Hematopoietic multipotent progenitor cell treated with erythropoietin and hydrocortisone succinate and interleukin-3 and kit ligand, for 15 days (in vitro differentiated cells): ENCODE measurements at regions not wholly inside any gene's neighbourhood (a gene's known extent, or its start where the extent isn't known, plus 50 kb on each side); places are given as distances from the start of the nearest gene placed in this dataset.

Experiments used
- DNase-seq: peaks from one replicate; pipeline ENCODE4 v3.0.0-alpha.2; 2015; ENCODE audit warnings: low spot score

DNA sequence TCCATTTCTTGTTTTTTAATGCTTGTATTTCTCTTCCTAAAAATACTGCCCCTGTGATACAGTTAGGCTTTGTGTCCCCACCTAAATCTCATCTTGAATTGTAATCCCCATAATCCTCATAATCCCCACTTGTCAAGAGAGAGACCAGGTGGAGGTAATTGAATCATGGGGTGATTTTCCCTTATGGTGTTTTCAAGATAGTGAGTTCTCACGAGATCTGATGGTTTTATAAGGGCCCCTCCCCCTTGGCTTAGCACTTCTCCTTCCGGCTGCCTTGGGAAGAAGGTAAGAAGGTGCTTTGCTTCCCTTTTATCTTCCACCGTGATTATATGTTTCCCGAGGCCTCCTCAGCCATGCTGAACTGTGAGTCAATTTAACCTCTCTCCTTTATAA is 227.4 kb downstream of the MAN2A1 start:
- no peak for DNase-seq

DNA sequence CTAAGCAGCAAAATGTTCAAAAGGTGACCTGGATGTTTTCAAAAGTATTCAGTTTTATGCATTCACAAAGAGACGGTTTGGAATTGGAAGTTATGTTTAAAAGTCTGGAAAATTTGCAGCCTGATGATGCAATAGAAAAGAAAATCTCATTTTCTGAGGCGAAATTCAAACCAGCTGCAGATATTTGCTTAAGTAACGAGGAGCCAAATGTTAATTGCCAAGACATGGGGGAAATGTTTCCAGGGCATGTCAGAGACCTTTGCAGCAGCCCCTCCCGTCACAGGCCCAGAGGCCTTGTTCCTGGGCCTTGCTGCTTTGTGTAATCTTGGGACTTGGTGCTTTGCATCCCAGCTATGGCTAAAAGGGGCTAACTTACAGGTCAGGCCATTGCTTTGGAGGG is 228.2 kb downstream of the MAN2A1 start:
- DNase-seq: no peak

DNA sequence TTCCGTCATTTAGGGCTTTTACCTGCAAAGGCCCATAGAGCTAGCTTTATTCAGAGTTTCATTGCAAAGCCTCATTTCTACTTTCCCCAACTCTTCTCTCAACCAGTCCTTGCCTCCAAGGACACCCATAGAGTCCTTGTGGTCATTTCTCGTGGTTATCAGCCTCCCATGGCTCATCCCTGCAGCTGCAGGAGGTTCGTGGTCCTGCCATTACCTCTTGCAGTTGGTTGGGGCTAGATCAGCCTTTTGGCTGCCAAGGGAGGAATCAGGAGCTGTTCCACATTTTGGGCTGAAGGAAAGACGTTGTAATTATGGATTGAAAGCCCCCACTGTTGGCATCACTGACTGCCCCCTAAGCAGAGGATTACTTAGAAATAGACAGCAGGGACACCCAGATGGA is 231.0 kb downstream of the MAN2A1 start:
- no peak for DNase-seq

DNA sequence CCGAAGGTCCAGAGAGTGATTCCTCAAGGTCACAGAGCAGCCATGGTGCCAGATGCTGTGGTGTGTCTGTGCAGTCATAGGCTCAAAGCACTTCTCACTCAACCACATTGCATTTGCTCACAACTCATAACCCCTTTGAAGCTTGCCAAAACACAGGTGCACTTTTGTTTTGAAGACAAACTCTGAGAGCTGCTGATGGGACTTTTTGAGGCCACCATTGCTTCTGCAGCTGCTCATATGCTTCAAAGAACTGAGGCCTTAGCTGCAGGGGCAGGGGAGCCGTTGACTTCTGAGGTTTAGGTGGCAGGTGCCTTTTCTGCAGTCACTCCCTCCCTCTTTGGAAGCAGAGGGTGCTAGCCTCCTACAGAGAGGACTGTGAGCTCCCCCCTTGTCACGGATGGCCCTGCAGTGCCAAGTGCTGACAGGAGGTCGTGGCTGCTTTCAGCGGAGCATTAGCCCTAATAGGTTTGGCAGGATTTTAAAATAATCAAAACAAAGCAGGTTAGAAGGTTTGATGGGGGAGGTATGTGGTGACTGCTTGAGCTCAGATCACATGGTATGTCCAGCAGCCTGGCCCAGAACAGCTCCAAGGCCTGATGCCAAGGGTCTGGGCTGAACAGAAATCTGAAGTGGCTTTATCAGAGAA is 232.1 kb downstream of the MAN2A1 start:
- no peak for DNase-seq

DNA sequence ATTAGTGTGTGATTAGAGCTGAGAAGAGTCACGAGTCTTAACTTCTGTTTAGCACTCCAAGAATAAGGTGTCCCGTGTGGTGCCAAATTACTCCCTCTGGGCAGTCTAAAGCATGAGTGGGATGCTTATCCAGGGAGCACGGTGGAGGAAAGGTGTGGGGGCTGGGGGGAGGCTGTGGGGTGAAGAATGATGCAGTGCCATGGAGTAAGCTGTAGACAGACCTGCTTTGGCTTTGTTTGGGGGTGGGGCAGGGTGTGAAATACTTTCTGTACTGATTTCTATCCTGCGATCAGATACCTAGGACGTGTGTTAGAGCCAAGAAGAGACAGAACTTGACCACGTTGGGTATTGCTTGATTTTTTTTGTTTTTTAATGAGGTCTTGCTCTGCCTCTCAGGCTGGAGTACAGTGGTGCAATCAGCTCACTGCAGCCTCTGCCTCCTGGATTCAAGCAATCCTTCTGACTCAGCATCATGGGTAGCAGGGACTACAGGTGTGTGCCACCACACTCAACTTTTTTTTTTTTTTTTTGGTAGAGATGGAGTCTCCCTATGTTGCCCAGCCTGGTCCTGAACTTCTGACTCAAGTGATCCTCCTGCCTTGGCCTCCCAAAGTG is 232.8 kb downstream of the MAN2A1 start:
- DNase-seq: no peak

DNA sequence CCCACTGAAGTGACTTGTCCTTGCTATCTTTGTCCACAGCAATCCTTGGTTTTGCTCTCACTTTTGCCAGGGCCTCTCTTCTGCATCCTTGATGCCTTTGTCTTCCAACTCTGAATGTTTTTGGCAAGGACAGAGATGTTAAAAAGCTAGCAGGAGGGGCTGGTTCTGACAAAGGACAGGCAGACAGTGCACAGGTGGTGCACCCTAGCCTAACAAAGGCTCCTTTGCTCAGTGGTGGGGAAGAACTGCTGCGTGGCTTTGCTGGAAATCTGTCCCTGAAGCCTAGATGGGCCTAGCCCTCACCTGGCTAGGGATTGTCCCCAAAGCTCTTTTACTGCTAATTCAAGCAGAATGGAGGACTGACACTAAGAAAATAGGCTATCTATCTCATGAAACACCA is 233.5 kb downstream of the MAN2A1 start:
- DNase-seq: no peak

DNA sequence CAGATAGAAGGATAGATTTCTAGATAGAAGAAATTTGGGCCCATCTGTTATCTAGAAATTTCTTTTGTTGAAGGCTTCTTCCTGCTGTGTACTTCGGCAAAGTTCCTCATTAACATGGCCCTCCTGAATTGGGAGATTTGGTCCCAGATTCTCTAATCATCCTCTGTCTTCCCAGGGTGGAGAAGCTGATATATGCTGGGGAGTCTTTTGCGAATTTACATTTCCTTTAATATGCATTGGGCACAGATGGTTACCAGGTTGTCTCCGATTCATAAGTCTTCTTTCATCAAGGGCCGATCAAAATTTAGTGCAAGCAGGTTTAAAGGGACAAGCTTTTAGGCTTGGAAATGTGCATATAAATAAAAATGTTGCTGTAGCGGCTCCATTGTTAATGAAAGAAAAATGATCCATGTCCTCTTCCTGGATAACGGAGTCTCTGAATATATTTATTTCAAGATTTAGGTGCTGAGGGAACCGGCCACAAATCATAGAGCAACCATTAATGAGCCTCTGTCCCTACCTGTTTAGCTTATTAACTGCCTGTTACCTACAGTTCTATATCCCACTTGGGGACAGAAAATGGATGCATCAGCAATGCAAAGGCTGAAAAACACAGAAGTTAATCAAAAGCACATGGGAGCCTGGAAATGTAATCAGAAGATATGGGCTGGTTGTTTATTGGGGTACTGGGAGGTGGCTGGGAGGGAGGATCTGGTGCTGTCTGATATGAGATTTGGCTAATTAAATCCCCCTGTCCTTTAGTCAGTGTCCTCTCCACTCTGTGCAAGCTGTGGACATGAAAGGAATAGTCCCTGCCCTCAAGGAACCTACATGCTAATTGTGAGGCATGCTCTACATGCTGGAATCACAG is 234.7 kb downstream of the MAN2A1 start:
- DNase-seq: no peak

DNA sequence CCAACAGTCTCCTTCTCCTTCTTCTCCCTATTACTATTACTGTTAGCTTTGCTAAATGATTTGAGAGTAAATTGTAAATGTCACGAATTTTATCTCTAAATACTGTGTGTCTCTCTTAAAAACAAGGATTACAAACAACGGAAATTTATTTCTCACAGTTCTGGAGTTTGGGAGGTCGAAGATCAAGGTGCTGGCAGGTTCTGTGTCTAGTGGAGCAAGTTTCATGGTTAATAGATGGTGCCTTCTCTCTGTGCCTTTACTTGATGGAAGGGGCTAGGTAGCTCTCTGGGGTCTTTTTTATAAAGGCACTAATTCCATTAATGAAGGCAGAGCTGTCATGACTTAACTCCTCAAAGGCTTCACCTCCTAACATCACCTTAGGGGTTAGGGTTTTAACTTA is 237.9 kb downstream of the MAN2A1 start:
- no peak for DNase-seq

DNA sequence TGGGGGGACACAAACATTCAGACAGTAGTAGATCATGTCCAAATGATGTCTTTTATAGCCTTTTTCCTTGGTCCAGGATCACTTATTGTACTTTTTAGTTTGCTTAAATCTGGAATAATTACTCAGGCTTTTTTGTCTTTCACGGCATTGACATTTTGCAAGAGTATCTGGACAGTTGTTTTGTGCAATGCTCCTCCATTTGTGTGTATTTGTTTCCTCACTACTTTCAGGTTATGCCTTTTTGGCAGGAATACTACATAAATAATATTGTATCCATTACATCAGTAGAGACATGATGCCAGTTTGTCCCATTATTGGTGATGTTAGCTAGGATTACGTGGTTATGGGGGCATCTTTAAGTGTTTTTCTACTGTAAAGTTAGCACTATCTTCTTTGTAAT is 238.3 kb downstream of the MAN2A1 start:
- no peak for DNase-seq

DNA sequence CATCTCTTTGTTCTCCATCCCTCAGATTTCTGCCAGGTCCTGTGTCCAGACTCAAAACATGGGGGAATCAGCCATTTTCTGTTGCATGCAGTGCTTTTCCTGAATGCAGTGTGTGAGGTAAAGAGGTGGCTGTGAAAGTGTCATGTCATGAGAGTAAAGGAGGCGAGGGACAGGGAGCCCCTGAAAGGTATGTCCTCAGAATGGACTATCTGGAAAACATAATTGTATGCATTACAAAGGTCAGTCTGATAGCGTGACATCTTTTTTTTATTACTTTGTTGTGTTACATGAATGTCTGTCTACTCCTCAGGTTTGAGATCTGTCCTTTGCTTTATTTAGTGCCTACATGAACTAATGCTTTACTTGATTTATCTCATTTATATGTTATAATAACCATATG is 239.1 kb downstream of the MAN2A1 start:
- no peak for DNase-seq

DNA sequence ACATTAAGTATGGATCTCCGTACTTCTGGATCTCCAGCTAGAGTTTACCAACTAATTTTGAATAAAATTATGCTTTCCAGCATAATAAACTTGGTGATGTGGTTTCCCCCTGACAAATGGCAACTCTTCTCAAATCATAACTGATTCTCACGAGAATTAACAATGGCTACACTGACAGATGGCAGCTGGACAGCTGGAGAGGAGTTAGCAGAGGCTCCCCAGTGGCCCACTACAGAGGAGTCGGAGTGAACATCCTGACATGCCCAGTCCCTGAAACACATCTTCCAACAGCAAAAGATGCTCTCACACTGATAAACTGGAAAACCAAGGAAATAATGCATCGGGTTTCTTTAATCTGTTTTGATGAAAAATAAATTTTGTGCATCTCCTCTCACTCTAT is 239.6 kb downstream of the MAN2A1 start:
- no peak for DNase-seq

DNA sequence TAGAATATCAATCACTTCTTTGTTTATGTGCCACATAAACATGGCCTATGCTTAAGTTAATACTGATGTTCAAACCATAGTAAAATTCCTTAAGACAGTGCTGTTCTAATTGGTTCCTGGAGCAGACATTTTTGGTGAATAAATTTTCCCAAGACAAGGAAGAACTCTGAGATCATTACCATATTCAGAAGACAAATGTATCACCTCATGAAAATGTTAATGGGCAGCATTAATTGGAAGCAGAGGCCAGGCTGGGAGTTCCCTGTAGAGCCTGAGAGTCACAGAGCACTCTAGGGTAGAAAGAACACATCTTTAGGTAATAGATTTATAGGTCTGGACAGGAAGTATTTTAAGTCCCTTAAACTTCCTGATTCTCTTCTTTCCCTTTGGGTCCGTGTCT is 240.2 kb downstream of the MAN2A1 start:
- DNase-seq: no peak

DNA sequence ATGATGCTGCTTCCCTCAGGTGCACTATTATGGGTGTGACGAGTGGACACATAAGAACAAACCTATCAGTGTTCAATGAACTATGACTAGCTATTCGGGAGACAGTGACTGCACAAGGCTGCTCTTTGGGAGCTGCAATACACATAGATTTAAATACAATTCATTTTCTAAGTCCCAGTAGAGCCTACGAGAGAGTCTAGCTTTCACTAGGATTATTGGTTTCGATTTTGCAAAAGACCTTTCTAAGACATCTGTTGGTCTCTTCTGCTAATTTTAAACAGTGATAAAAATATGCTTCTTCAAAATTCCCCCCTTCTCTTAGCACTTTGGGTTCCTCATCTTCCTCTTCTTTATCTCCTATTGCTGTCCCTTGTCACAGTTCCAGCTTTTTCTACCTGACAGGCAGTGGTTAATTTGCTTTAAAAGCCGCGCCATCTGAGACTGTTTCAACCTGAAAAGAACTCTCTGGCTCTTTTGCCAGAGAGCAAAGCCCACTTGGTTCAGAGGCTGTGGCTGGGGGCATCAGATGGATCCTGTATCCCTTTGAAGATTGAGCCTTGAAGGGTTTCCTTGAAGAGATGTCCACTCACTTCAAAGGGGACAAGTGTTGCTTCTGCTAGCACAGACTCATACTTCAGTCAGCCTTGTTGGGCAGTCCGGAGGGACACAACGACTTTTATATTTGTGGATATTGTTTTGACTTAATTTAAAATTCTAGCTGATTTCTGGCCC is 241.5 kb downstream of the MAN2A1 start:
- DNase-seq: no peak

DNA sequence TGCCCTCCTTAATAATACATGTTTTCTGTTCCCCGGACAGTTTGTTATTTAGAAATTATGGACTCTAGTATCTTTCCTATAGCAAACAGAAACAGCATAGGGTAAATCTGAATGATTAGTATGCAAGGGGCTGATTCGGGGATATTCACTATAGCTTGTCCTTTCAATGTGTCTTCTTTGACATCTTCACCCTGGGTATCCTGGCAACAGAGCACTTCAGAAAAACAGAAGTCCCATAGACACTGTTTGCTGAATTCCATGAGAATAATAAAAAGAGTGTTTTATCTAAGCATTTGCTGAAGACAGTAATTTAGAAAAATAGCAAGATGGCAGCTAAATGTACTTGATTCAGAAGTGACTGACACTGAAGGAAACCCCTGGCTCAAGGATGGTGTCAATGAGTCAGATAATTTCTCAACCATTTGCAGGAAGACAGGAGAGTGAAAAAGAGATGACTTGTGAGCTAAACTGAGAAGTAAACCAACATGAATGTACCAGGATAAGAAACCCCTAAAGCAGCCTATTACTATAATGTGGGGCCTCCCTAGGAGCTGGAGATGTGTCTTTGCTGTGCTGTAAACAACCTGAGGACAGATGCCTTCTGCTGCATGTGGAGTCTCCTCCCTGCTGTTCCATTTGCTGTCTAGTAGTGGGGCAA is 246.2 kb downstream of the MAN2A1 start:
- DNase-seq: no peak

DNA sequence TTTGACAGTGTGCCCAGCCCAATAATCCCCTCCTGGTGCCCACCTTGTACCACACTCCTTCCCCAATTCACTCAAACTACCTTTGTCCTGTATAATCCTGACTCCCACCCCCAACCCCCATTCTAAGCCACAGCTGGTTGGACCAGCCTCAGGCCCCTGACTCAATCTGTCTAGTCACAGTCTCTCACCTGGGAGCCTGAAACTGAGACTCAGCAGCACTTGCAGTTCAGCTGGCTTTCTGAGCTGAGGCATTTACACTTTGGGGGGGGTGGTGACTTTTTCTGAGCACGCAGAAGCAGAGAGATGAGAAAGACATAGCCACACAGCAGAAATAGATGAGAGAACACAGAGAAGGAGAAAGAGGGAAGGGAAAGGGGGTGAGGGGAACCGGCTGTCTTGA is 247.3 kb downstream of the MAN2A1 start:
- DNase-seq: no peak

DNA sequence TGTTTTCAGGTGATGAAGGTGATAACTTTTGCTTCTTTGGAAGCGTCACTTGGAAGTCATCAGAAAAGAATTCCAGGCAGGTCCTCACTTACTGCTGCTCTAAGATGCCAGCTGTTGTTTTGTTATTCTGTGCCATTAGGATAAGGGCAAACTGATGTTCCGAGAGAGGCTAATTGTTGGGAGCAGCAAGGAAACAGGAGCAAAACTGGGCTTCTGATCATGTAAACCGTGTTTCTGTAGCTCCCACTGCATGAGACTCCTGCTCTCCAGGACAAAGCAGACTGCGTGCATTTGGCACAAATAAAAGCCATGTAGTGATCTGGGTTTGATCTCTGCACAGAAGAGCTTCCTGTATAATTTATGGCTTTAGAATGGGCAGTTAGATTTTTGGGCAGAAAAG is 248.2 kb downstream of the MAN2A1 start:
- no peak for DNase-seq

DNA sequence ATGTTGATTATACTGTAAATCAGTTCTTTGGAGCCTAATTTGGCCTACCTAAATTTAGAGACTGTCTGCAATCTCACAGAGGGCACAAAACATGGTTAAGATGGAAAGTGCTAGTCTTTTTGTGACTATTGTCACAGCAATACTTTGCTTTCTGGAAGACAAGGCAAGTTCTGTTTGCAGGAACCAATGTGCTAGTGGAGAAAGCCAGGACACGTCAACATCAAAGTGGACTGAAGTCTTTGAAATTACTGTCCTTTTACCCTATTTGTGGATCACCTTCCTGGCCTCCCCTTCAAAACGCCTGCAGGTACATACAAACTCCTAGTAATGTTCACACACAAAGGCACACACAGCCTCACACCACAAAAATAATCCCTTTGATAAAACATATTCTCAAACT is 248.7 kb downstream of the MAN2A1 start:
- no peak for DNase-seq

DNA sequence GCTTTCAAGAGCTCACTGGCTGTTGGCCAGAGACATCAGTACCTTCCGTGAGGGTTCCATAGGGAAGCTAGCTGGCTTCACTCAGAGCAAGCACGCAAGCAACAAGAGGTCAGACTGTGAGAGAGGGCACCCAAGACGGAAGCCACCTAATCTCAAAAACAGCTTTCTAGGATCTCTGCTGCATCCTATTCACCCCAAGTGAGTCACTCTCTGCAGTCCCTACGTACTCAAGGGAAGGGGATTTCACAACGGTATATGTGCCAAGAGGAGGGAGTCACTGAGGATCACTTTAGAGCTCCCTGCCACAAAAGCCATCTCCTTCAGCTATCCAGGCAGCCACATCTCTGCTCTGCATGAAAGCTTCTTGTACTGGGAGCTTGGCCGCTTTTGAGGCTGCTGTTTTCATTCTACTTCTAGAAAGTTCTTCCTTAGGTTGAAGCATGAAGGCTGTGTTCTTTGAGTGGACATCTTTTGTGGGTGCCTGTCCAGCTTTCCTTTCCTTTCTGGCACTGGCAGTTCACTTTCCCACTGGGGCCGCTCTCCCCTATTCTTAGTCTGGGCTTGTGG is 249.5 kb downstream of the MAN2A1 start:
- no peak for DNase-seq

DNA sequence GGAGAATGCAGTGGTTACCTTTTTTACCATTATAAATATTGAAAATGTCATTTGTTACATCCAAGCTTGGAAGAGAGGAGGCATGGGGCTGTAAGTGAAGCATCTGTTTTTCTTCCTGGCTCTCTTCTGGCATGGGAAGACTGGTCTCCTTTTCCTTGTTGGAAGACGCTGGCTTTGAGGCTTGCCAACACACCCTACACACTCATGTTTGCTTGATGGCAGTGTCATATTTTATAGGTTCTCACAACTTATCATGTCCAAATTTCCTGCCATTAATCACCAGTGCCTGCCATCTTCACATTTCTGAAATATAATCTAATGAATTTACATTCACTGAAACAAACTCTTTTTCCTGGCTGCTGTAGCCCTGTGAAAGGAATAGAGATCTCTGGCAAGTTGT is 252.9 kb downstream of the MAN2A1 start:
- no peak for DNase-seq

DNA sequence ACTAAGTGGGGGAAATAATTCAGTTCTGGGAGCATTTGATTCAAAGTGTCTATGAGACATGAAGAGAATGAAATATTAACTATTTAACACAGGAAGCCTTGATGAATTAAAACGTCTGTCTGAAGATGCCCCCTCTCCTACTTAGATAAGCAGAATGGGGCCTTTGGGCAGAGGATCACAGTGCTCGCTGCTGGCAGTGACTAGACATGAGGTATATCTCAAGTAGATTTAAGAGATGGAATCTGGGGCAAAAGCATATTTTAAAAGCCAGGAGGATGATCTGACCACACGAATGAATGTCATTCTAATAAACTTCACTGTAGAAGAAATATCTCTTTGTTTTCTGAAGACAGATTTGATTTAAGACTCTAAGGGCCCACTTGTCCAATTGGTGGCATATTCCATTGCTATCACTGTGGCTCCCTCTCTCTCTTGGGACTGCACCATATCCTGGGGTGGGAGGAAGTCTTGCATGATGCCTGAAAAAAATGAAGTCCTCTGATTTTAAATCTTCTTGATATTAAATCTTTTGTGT is 254.0 kb downstream of the MAN2A1 start:
- no peak for DNase-seq

DNA sequence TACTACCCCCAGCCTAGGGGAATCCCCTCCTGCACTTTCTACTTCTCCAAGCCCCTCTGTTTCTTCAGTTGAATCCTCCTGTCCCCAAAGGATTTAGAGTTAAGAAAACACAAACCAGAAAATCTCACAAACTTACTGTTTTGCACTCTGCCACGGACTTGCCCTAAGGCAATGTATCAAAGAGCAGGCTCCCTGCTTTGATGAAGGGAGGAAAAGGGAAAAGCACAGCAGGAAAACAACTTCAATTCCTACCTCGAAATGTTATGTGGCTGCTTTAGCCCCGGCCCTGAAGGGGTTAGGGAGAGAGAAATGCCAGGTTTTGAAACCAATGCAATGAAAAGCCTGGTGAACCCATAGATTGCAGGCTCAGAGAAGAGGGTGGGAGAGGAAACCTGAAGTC is 254.7 kb downstream of the MAN2A1 start:
- DNase-seq: no peak
